ENCODE measurements at regions not wholly inside any gene's neighbourhood (a gene's known extent, or its start where the extent isn't known, plus 50 kb on each side); places are given as distances from the start of the nearest gene placed in this dataset.

DNA sequence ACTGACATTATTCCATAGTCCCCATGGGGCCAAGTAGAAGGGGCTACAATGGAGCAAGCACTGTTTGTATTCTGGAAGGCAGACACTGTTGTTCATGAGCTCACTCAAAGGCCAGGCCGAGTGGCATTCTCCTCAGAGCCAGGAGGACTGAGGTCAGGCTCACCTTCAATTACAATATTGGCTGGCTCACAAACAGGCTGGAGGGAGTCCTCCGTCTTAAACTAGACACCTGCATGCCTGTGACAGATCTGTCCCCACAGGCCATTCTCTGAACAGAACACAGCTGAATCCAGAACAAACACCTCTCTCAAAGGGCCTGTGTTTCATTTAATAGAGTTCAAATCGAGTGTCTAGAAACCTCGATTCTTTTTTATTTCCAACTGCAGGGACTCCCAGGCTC lies 347.4 kb upstream of the PPP2R3A start:
- no peak for TF ChIP-seq POLR2A (IDR thresholded peaks at IDR 0.05)
- TF ChIP-seq, protein P1, sequence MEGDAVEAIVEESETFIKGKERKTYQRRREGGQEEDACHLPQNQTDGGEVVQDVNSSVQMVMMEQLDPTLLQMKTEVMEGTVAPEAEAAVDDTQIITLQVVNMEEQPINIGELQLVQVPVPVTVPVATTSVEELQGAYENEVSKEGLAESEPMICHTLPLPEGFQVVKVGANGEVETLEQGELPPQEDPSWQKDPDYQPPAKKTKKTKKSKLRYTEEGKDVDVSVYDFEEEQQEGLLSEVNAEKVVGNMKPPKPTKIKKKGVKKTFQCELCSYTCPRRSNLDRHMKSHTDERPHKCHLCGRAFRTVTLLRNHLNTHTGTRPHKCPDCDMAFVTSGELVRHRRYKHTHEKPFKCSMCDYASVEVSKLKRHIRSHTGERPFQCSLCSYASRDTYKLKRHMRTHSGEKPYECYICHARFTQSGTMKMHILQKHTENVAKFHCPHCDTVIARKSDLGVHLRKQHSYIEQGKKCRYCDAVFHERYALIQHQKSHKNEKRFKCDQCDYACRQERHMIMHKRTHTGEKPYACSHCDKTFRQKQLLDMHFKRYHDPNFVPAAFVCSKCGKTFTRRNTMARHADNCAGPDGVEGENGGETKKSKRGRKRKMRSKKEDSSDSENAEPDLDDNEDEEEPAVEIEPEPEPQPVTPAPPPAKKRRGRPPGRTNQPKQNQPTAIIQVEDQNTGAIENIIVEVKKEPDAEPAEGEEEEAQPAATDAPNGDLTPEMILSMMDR (IDR thresholded peaks at IDR 0.05): no peak
